ENCODE measurements at regions not wholly inside any gene's neighbourhood (a gene's known extent, or its start where the extent isn't known, plus 50 kb on each side); places are given as distances from the start of the nearest gene placed in this dataset.

GRCh38 chr5:144017631-144018030, 152.8 kb downstream of the YIPF5 start:
- H2AK5ac ChIP-seq (ENCODE audit: insufficient read length, low read length): no peak overlapping the region
- no peak overlapping the region for H3K27ac ChIP-seq (ENCODE audit: insufficient read length, low read depth, low read length)
- H2BK20ac ChIP-seq (ENCODE audit: low read depth, low read length, poor library complexity, severe bottlenecking): no peak overlapping the region

More at GRCh38 chr5:144017631-144018030, 152.8 kb downstream of the YIPF5 start:
- Histone ChIP-seq H3K9ac (ENCODE audit: extremely low read depth, insufficient read length, low read length) (no peak overlapping the region), H3T11ph (ENCODE audit: low read length) (no peak overlapping the region), H3K56ac (ENCODE audit: insufficient read length, low read depth, low read length) (no peak overlapping the region), H3K4me1 (ENCODE audit: insufficient read depth, low read length) (peaks cover 3% of the 10 kb centered on the region; the same call in 1 of the 2 replicates), H4K20me1 (ENCODE audit: control insufficient read depth, insufficient read depth, insufficient read length) (no peaks in the 10 kb centered on the region), H4K91ac (ENCODE audit: insufficient read length, low read depth, low read length) (no peak overlapping the region), H2BK5ac (ENCODE audit: insufficient read length, low read length) (no peak overlapping the region), H3K79me1 (ENCODE audit: insufficient read depth, low read depth, low read length, poor library complexity, severe bottlenecking) (no peaks in the 10 kb centered on the region), H3K9me3 (ENCODE audit: control insufficient read depth, low read depth, low read length) (peaks cover 15% of the 10 kb centered on the region), H2BK15ac (ENCODE audit: low read depth, low read length) (no peak overlapping the region), H3K23ac (ENCODE audit: insufficient read length, low read depth, low read length) (no peak overlapping the region), H4K5ac (ENCODE audit: insufficient read length, low read depth, low read length) (no peak overlapping the region), H3K23me2 (ENCODE audit: insufficient read length, low read depth, low read length, poor library complexity, severe bottlenecking) (no peaks in the 10 kb centered on the region), H3K27me3 (ENCODE audit: insufficient read depth, low read length) (no peaks in the 10 kb centered on the region), H2BK12ac (ENCODE audit: insufficient read length, low read depth, low read length) (no peak overlapping the region), H4K8ac (replicated peaks; ENCODE audit: insufficient read length, low read depth, low read length) (no peak overlapping the region), H3K18ac (ENCODE audit: insufficient read length, low read depth, low read length) (no peak overlapping the region), H3K14ac (ENCODE audit: insufficient read depth, low read length) (no peak overlapping the region), H3K79me2 (ENCODE audit: insufficient read depth, low read length) (no peaks in the 10 kb centered on the region), H2BK120ac (ENCODE audit: low read depth, low read length, poor library complexity, severe bottlenecking) (no peak overlapping the region), H3K4ac (ENCODE audit: low read depth, low read length) (no peak overlapping the region), H3K4me2 (ENCODE audit: insufficient read depth, insufficient read length, low read length) (no peak overlapping the region), H2AFZ (ENCODE audit: low read length) (no peak overlapping the region)
- no peak for DNase-seq
- peaks cover 31 to 52% (median 35%) of the 10 kb centered on the region in 3 experiments for H3K36me3 Mint-ChIP-seq (ENCODE audit: insufficient read depth in 1 of 3, low read depth in 3 of 3)
- H3K4me3 Mint-ChIP-seq: no peak overlapping the region
- no CpG with 5 or more reads among the region's 6 CpGs for WGBS (ENCODE audit: extremely low coverage, insufficient read length, low lambda C conversion rate)
- H3K4me1 Mint-ChIP-seq: peaks cover 26 to 29% of the 10 kb centered on the region in 2 experiments
- no peak for TF ChIP-seq CTCF (conservative IDR thresholded peaks at IDR 0.05)
- H3K27ac Mint-ChIP-seq: no peak overlapping the region; a peak in 2 of 7 replicates
- H3K9me3 Mint-ChIP-seq: peaks cover 39 to 41% of the 10 kb centered on the region in 2 experiments
- H3K27me3 Mint-ChIP-seq (ENCODE audit: low read depth): no peaks in the 10 kb centered on the region
